ENCODE measurements at regions not wholly inside any gene's neighbourhood (a gene's known extent, or its start where the extent isn't known, plus 50 kb on each side); places are given as distances from the start of the nearest gene placed in this dataset.

- TF ChIP-seq CTCF (IDR thresholded peaks at IDR 0.05) (no peak), ZFX (IDR thresholded peaks at IDR 0.05; ENCODE audit: borderline replicate concordance) (no peak)
- no peak overlapping the region for H3K27ac ChIP-seq
Observed at GRCh38 chr9:79057576-79057975, 514.2 kb upstream of the TLE4 start.

GRCh38 chr9:79060766-79061165 is 511.0 kb upstream of the TLE4 start:
- TF ChIP-seq ZFX (IDR thresholded peaks at IDR 0.05; ENCODE audit: borderline replicate concordance) (no peak), CTCF (IDR thresholded peaks at IDR 0.05) (no peak)
- no peak overlapping the region for H3K27ac ChIP-seq

GRCh38 chr9:79061752-79062616 is 509.8 kb upstream of the TLE4 start:
- TF ChIP-seq ZFX (IDR thresholded peaks at IDR 0.05; ENCODE audit: borderline replicate concordance) (no peak), CTCF (IDR thresholded peaks at IDR 0.05) (no peak)
- no peak overlapping the region for H3K27ac ChIP-seq

GRCh38 chr9:79073201-79073600 is 498.6 kb upstream of the TLE4 start:
- no peak overlapping the region for H3K27ac ChIP-seq
- no peak for TF ChIP-seq ZFX (IDR thresholded peaks at IDR 0.05; ENCODE audit: borderline replicate concordance)
- no peak for TF ChIP-seq CTCF (IDR thresholded peaks at IDR 0.05)

GRCh38 chr9:79080536-79080935 is 491.2 kb upstream of the TLE4 start:
- no peak overlapping the region for H3K27ac ChIP-seq
- no peak for TF ChIP-seq CTCF (IDR thresholded peaks at IDR 0.05)
- TF ChIP-seq ZFX (IDR thresholded peaks at IDR 0.05; ENCODE audit: borderline replicate concordance): no peak

GRCh38 chr9:79083621-79084020 is 488.1 kb upstream of the TLE4 start:
- no peak for TF ChIP-seq ZFX (IDR thresholded peaks at IDR 0.05; ENCODE audit: borderline replicate concordance)
- no peak overlapping the region for H3K27ac ChIP-seq

- TF ChIP-seq ZFX (IDR thresholded peaks at IDR 0.05; ENCODE audit: borderline replicate concordance) (no peak), CTCF (IDR thresholded peaks at IDR 0.05) (no peak)
- no peak overlapping the region for H3K27ac ChIP-seq
Observed at GRCh38 chr9:79087133-79087532, 484.6 kb upstream of the TLE4 start.

Data from 22Rv1 (cell line).